Calu3 (cell line): ENCODE measurements at regions not wholly inside any gene's neighbourhood (a gene's known extent, or its start where the extent isn't known, plus 50 kb on each side); places are given as distances from the start of the nearest gene placed in this dataset.
"Not testable (repeated sequence)": the region's sequence is repeated elsewhere in the genome, so short reads cannot be mapped to it uniquely, and the experiment has no call there.

Experiments used
- BruUV-seq: library from RNA; stranded (reverse); fragments of 400-500 nt; replicated peaks from 2 replicates; lab custom pipeline; 2021; lab: Mats Ljungman, UMichigan
- CTCF ChIA-PET: fragments of 300-600 bp; sonication (Branson Sonifier 250); formaldehyde crosslinking; loops from one replicate; lab custom pipeline; 2022; ENCODE audit warnings: antibody characterized with exemption; lab: Charles Lee
- DNase-seq: peaks from one replicate; pipeline ENCODE4 v3.0.0; 2022
- H3K27ac Mint-ChIP-seq: one replicate; pipeline ENCODE4 v1.8.0; 2022; ENCODE audit warnings: mixed read lengths; ENCODE audit not compliant: unreplicated experiment
- H3K27me3 Mint-ChIP-seq: one replicate; pipeline ENCODE4 v1.8.0; 2022; ENCODE audit warnings: mixed read lengths; ENCODE audit not compliant: unreplicated experiment
- H3K36me3 Mint-ChIP-seq: one replicate; pipeline ENCODE4 v1.8.0; 2022; ENCODE audit warnings: mild to moderate bottlenecking, moderate library complexity, mixed read lengths; ENCODE audit not compliant: insufficient read depth, unreplicated experiment
- H3K4me1 Mint-ChIP-seq: one replicate; pipeline ENCODE4 v1.8.0; 2022; ENCODE audit warnings: mild to moderate bottlenecking, low read depth, mixed read lengths; ENCODE audit not compliant: unreplicated experiment
- H3K4me3 Mint-ChIP-seq: one replicate; pipeline ENCODE4 v1.8.0; 2022; ENCODE audit warnings: mild to moderate bottlenecking, low read depth, moderate library complexity, mixed read lengths; ENCODE audit not compliant: unreplicated experiment
- H3K9me3 Mint-ChIP-seq: one replicate; pipeline ENCODE4 v1.8.0; 2022; ENCODE audit warnings: low read depth, mixed read lengths; ENCODE audit not compliant: unreplicated experiment
- CTCF ChIP-seq: fragments of 200-600 bp; IDR thresholded peaks from one replicate; pipeline ENCODE4 v1.8.0; 2022; ENCODE audit warnings: antibody characterized with exemption; ENCODE audit not compliant: unreplicated experiment
- intact Hi-C: fragments of 100-400 bp; cut with micrococcal nuclease; formaldehyde crosslinking; loops from one replicate; pipeline ENCODE4 v1.10.0; 2022; ENCODE audit not compliant: unreplicated experiment

GRCh38 chr1:188719735-188720134 is 1757.9 kb downstream of the BRINP3 start:
- no TSS peak for BruUV-seq
- no peak for TF ChIP-seq CTCF

GRCh38 chr1:188723332-188724020 is 1754.2 kb downstream of the BRINP3 start:
- no peaks in the 10 kb centered on the region for H3K36me3 Mint-ChIP-seq
- no peaks in the 10 kb centered on the region for H3K9me3 Mint-ChIP-seq
- no peak overlapping the region for H3K27ac Mint-ChIP-seq
- H3K4me1 Mint-ChIP-seq: no peaks in the 10 kb centered on the region
- H3K4me3 Mint-ChIP-seq: no peak overlapping the region
- TF ChIP-seq CTCF: no peak
- no peaks in the 10 kb centered on the region for H3K27me3 Mint-ChIP-seq
- no peak for DNase-seq
- no TSS peak for BruUV-seq
- CTCF ChIA-PET: no interaction called here
- intact Hi-C loops: no loop called here

More at GRCh38 chr1:188719735-188720134, 1757.9 kb downstream of the BRINP3 start:
- no peaks in the 10 kb centered on the region for H3K9me3 Mint-ChIP-seq
- no peak overlapping the region for H3K4me3 Mint-ChIP-seq
- no peaks in the 10 kb centered on the region for H3K36me3 Mint-ChIP-seq
- H3K4me1 Mint-ChIP-seq: no peaks in the 10 kb centered on the region
- intact Hi-C loops: loop anchor here (10.0 kb wide), 2 partner anchors 795 to 1305 kb away; no protein-coding TSS in a partner anchor
- H3K27me3 Mint-ChIP-seq: no peaks in the 10 kb centered on the region
- CTCF ChIA-PET: no interaction called here
- H3K27ac Mint-ChIP-seq: no peak overlapping the region
- DNase-seq: no peak

GRCh38 chr1:188729039-188729438 is 1748.6 kb downstream of the BRINP3 start:
- DNase-seq: no peak
- H3K4me3 Mint-ChIP-seq: no peak overlapping the region
- H3K27me3 Mint-ChIP-seq: no peaks in the 10 kb centered on the region
- H3K36me3 Mint-ChIP-seq: no peaks in the 10 kb centered on the region
- H3K27ac Mint-ChIP-seq: no peak overlapping the region
- H3K9me3 Mint-ChIP-seq: peaks cover 7% of the 10 kb centered on the region
- no peaks in the 10 kb centered on the region for H3K4me1 Mint-ChIP-seq
- intact Hi-C loops: no loop called here
- CTCF ChIA-PET: no interaction called here
- no TSS peak for BruUV-seq
- TF ChIP-seq CTCF: no peak

GRCh38 chr1:188735567-188735966 is 1742.1 kb downstream of the BRINP3 start:
- Mint-ChIP-seq H3K27ac (no peak overlapping the region), H3K36me3 (no peaks in the 10 kb centered on the region), H3K9me3 (peaks cover 7% of the 10 kb centered on the region), H3K4me3 (no peak overlapping the region), H3K4me1 (no peaks in the 10 kb centered on the region), H3K27me3 (no peaks in the 10 kb centered on the region)
- intact Hi-C loops: no loop called here
- no peak for DNase-seq
- CTCF ChIA-PET: no interaction called here
- no TSS peak for BruUV-seq
- no peak for TF ChIP-seq CTCF

DNA sequence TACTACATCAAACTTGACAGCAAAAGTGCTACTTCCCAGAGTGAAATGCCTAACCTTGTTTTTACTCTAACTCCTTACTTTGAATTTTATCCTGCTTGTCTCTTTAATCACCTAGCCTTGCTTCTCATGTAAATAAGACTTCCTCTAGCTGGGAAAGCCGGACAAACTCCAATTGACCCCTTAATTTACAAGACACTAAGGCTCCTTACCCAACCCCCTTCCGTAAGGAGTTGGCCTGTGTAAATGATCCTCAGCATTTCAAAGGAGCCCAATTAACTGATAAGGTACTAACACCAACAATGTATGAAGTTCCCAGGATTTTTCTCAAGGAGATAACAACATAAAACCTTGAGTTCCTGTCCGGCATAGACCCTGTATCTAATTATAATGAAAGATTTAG is 1728.4 kb downstream of the BRINP3 start:
- H3K4me3 Mint-ChIP-seq, DNase-seq, H3K36me3 Mint-ChIP-seq, H3K4me1 Mint-ChIP-seq, H3K27me3 Mint-ChIP-seq, BruUV-seq, CTCF ChIA-PET, H3K9me3 Mint-ChIP-seq, H3K27ac Mint-ChIP-seq, intact Hi-C loops: not testable (repeated sequence)

GRCh38 chr1:188752027-188752426 is 1725.6 kb downstream of the BRINP3 start:
- H3K4me3 Mint-ChIP-seq, H3K9me3 Mint-ChIP-seq, H3K27me3 Mint-ChIP-seq, H3K4me1 Mint-ChIP-seq, DNase-seq, CTCF ChIA-PET, BruUV-seq, H3K36me3 Mint-ChIP-seq, intact Hi-C loops, H3K27ac Mint-ChIP-seq: not testable (repeated sequence)

GRCh38 chr1:188757747-188758146 is 1719.9 kb downstream of the BRINP3 start:
- H3K9me3 Mint-ChIP-seq, H3K4me1 Mint-ChIP-seq, H3K4me3 Mint-ChIP-seq, BruUV-seq, H3K27ac Mint-ChIP-seq, DNase-seq, intact Hi-C loops, H3K36me3 Mint-ChIP-seq, CTCF ChIA-PET, H3K27me3 Mint-ChIP-seq: not testable (repeated sequence)
